T47D (cell line): ENCODE measurements at regions not wholly inside any gene's neighbourhood (a gene's known extent, or its start where the extent isn't known, plus 50 kb on each side); places are given as distances from the start of the nearest gene placed in this dataset.

Source experiments
- DNase-seq, 2 experiments: peaks; one replicate each; pipeline versions ENCODE4 v3.0.0 to v3.0.0-alpha.2; 2011 to 2012; ENCODE audit warnings: low read depth in 1 of 2, low spot score in 1 of 2
- JUND ChIP-seq: IDR thresholded peaks from 2 replicates; pipeline ENCODE4 v1.6.1; 2012; ENCODE audit warnings: low read depth
- in situ Hi-C: cut with HindIII; loops from 2 replicates; pipeline ENCODE4 v1.10.0; 2016; ENCODE audit warnings: low sequenced_read_pairs, low pct_unique_long_range_greater_than_20kb

DNA sequence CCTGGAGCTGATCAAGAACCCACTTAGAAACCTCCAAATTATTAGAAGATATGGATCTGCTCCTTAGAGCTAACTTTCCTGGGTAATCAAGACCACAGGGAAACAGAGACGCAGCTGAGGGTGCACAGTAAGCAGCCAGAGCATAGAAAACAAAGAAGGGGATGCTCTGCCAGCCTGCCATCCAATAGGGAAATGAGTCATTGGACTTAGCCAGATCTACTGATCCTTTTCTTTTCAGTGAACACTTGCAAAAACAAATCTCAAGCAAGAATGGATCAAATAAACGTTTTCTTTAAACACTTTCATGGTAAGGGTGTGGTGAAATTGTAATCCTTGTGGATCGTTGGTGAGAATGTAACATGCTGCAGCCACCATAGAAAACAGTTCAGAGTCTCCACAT lies 474.0 kb downstream of the LTN1 start:
- TF ChIP-seq JUND, result no peak
- in situ Hi-C loops, result no loop called here
- DNase-seq, result no peak

GRCh38 chr21:28516991-28517592 lies 475.6 kb downstream of the LTN1 start:
- DNase-seq, result peak; percentile 30 to 78
- in situ Hi-C loops, result no loop called here
- TF ChIP-seq JUND, result no peak

GRCh38 chr21:28516021-28516420 lies 476.7 kb downstream of the LTN1 start:
- no peak for DNase-seq
- in situ Hi-C loops, result no loop called here
- no peak for TF ChIP-seq JUND

DNA sequence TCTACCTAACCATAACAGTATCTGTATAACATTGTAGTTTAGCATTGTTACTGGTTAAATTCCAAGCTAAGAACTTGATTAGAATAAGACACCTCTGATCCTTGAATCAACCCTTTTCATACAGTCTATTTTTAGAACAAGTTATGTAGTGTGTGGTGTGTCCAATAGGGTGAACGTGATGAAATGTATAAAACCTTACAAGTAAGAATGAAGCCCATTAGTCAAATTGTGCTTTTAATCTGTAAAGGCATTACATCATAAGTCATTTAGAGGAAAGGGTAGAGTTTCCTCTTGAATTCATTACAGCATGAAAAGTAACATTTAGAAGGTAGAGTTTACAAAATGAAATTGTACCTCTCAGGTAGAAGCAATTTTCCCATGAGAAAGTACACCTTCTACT lies 479.2 kb downstream of the LTN1 start:
- in situ Hi-C loops, result no loop called here
- no peak for TF ChIP-seq JUND
- DNase-seq, result no peak

DNA sequence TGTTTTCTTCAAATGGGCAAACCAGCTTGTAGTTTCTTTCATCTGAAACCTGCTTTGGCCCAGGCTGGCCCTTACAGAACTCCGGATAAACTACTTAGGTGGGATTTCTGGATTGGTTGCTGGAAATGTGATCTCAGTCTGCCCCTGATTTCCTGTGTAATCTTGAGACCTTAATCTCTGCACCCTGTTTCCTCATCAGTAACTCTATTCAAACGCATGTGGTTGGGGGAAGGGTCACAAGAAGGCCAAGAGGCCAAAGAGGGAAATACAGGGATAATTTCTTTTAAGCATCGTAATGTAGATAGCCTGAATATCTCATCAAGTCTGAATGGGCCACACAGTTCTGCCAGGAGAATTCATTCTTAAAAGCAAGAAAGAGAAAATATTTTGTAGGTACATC lies 483.6 kb downstream of the LTN1 start:
- in situ Hi-C loops, result no loop called here

DNA sequence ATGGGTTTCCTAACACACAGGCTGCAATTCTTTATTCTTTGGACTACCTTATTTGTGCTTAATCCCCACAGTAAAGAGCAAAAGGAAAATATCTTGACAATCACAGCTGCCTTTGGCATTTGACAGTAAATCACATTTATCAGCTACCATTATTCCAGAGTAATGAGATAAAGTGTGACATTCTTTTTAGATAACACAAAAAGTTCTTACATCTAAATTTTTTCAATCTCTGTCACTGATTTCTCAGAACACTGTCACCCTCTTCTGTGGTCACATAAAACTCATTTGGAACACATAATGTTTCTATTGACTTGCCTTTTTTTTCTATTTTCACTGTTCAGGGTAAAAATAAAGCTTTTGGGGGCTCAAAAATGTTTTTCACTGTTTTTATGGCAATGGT lies 484.6 kb downstream of the LTN1 start:
- no peak for TF ChIP-seq JUND
- no peak for DNase-seq
- in situ Hi-C loops, result no loop called here

More for the DNA sequence above, 483.6 kb downstream of the LTN1 start:
- TF ChIP-seq JUND, result no peak
- no peak for DNase-seq

- TF ChIP-seq JUND, result no peak
- in situ Hi-C loops, result no loop called here
- no peak for DNase-seq
These were observed 496.2 kb downstream of the LTN1 start for GRCh38 chr21:28496517-28496916.

DNA sequence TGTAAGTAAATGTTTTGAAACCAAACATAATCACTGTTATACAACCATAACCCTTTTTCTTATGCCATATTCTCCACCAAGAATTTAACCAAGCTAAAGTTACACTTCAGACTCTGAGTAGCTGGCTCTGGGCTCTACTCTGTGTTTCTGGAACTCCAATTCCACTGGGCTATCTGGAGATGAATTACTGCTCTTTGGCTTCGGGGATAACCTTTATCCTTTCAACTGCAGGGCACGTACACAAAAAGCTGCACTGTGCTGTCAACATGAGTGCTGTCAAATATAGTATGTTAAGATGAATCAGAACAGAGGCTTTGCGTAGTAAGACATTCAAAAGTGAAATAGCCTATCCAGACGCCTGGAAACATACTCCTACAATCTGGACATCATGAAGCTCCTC lies 500.6 kb downstream of the LTN1 start:
- in situ Hi-C loops, result no loop called here
- TF ChIP-seq JUND, result no peak

GRCh38 chr21:28489821-28490350 lies 502.8 kb downstream of the LTN1 start:
- DNase-seq, result no peak
- in situ Hi-C loops, result no loop called here
- no peak for TF ChIP-seq JUND

More for the DNA sequence above, 500.6 kb downstream of the LTN1 start:
- no peak for DNase-seq

DNA sequence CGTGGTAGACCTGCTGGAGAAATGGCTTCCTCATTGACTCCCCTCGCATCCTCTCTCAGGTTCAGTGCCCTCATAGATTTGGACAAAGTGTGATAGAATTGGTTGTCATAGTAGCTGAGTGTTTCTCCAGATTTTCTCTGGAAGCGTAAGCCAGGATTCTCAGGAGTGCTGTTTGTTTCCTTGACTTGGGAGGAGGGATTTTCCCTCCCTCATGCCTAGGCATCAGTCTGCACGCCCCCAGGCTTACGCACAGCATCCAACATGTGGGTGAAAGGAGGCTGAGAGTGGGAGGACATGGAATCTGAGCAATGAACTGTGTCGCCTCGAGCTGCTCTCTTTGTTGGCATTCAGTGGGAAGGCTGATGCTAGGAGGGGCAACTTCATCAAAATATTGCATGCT lies 503.5 kb downstream of the LTN1 start:
- TF ChIP-seq JUND, result no peak
- in situ Hi-C loops, result no loop called here

GRCh38 chr21:28487455-28488070 lies 505.1 kb downstream of the LTN1 start:
- in situ Hi-C loops, result no loop called here
- TF ChIP-seq JUND, result no peak
- no peak for DNase-seq

More for the DNA sequence above, 503.5 kb downstream of the LTN1 start:
- no peak for DNase-seq

- TF ChIP-seq JUND, result no peak
- no peak for DNase-seq
- in situ Hi-C loops, result no loop called here
These were observed 507.2 kb downstream of the LTN1 start for GRCh38 chr21:28485301-28486022.
